GM21529 (cell line): ENCODE measurements at regions not wholly inside any gene's neighbourhood (a gene's known extent, or its start where the extent isn't known, plus 50 kb on each side); places are given as distances from the start of the nearest gene placed in this dataset.
A peak's percentile ranks its signal among the peaks of the same experiment; 100 is the strongest.

ENCODE experiments used
- ATAC-seq: cut with Tn5 transposase; IDR thresholded peaks from one replicate; pipeline ENCODE4 v1.9.1; 2021; ENCODE audit not compliant: unreplicated experiment

- ATAC-seq, result no peak
Measured at GRCh38 chr5:56330167-56330566, 97.0 kb upstream of the ANKRD55 start.

DNA sequence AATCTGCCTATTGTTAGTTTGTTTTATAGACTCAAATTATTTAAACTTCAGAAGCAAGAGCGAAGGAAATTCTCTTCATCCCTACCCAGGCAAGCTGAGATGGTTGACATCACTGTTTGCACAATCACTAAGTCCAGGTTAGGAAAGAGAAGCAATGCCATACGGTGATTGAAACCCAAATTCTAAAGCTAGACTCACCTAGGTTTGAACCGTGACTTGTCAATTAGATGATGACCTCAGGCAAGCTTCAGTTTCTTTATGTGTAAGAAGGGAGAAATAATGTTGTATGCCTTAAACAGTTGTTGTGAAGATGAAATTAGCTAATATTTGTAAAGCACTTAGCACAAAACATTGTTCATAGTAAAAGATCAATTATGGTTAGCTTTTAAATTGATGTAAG is 96.5 kb upstream of the ANKRD55 start:
- peak; percentile 82 for ATAC-seq

- peak; percentile 50 for ATAC-seq
Measured at GRCh38 chr5:56328753-56329560, 95.8 kb upstream of the ANKRD55 start.

DNA sequence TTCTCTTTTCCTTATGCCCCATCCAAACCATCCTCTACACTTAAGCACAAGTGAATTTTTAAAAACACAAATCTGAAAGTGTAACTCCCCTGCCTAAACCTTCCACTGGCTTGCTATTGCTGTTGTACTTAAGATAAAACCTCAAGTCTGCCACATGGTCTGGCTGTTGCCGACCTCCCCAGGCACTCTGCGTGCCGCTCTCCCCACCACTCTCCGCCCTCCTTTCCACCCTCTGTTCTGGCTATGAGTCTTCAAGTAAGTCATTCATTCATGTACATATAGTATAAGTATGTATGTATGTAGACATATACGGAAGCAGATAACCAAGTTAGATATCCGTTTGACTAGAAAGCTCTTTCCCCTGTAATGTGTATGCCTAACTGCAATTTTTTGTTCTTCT is 94.7 kb upstream of the ANKRD55 start:
- ATAC-seq, result peak; percentile 41

DNA sequence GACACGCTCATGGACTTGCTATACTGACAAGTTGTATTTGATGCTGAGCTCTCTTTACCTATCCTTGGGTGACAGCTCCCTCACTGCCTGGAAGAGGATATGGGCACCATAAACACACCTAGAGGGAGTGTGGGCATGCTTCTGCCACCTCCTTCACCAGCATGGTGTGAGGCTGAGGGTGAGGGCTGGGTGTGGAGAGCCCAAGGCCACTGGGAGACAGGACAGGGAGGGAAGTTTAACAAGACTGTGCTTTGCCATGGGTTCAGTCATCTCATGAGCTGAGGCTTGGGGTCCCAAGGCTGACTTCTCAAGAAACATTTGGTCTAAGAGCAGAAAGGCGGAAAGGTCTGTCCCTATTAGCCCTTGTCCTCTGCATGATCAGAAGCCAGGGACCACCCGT is 93.6 kb upstream of the ANKRD55 start:
- no peak for ATAC-seq

DNA sequence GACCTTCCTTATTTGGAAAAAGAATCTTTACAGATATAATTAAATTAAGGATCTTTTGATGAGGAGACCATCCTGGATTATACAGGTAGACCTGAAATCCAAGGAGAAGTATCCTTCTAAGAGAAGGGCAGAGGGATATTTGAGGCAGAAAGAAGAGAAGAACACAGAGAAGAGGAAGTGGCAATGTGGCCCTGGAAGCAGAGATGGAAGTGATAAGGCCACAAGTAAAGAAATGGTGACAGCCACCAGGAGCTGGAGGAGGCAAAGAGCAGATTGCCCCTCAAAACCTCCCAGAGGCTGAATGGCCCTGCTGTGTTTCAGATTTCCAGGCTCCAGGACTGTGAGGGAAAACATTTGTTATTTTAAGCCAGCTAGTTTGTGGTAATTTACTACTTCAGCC is 93.0 kb upstream of the ANKRD55 start:
- ATAC-seq, result no peak

- ATAC-seq, result no peak
Measured at GRCh38 chr5:56325039-56325438, 91.9 kb upstream of the ANKRD55 start.

DNA sequence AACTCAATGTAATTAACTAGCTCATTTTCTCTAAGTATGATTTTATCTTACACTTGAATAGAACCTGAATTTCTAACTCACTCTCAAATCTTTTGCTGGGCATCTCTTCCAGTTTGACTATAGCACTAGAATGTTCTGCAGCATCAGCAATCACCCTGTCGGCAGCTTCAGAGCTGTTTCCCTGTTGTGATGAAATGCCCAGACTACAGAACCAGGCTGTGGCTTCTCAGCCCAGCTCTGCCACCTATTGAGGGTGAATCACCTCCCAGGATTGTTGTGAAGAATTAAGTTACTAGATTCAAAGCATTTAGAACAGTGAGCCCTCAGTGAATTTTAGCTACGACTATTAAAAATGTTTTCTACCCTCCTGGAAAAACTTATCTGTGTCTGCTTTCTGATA is 90.4 kb upstream of the ANKRD55 start:
- ATAC-seq, result no peak

DNA sequence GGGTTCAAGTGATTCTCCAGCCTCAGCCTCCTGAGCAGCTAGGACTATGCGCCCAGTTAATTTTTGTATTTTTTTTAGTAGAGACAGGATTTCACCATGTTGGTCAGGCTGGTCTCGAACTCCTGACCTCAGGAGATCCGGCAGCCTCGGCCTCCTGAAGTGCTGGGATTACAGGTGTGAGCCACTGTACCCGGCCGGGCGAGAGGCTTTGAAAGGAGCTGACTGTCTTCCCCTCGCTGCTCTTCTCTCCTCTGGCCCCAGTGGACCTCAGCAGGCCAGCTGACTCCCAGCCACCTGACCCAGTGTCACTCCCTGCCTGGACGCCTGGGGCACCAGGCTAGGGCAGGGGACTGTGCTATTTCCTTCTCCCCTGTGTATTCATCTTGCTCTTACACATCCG is 89.5 kb upstream of the ANKRD55 start:
- ATAC-seq, result no peak

DNA sequence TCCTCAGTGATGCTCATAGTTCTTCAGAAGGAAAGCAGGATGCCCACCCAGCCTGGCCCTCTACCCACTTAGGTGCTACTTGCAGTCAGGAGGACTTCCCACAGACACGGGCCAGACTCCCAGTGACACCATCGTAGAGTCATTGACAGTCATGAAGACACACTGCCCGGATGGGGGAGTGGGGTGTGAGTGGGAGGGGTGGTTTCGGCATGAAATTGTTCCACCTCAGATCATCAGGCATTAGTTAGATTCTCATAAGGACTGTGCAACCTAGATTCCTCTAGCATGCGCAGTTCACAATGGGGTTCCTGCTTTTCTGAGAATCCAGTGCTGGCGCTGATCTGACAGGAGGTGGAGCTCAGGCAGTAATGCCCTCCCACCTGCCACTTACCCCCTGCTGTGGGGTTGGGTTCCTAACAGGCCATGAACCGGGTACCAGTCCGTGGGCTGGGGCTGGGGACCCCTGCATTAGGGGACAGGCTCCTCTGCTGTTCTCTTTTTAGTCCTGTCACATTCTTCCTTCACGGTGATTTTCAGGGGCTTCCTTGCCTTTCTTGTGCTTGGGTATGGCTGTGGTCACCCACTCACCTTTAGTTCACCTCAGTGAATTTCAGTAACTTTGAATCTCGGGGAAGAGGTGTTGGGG is 88.2 kb upstream of the ANKRD55 start:
- no peak for ATAC-seq

GRCh38 chr5:56320686-56321085 is 87.6 kb upstream of the ANKRD55 start:
- ATAC-seq, result no peak

DNA sequence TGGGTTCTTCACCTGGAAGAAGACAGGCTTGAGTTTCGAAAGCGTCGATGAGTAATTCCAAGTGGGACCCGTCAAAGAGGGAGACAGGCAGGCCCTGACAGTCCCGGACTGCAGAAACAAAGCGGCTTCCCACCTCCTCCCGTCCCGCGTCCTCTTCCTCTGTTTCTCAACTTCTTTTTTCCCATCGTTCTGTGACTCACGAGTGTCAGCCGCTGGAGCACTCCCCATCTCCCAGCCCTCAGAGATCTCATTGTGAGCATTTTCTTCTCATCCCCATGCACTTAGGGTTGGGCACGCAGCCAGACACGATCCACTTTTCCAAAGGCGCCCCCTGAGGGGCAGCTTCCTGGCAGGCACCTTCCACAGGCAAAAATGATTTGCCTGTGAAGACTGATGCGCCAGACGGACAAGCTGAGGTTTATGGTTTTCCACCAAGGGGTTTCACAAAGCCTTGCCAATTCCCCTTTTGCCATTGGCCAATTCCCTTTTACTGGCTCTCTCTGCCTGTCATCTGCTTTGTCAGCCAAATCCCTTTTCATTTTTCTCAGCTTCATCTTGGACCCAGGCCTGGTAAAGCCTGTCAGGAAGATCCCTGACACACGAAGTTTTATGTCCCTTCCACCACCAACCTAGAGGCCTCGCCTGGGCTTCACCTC is 86.5 kb upstream of the ANKRD55 start:
- no peak for ATAC-seq

GRCh38 chr5:56317923-56318561 is 84.9 kb upstream of the ANKRD55 start:
- peak; percentile 71 for ATAC-seq

GRCh38 chr5:56316299-56316994 is 83.3 kb upstream of the ANKRD55 start:
- no peak for ATAC-seq

GRCh38 chr5:56314529-56314928 is 81.4 kb upstream of the ANKRD55 start:
- no peak for ATAC-seq

- no peak for ATAC-seq
Measured at GRCh38 chr5:56313596-56313995, 80.5 kb upstream of the ANKRD55 start.

GRCh38 chr5:56313004-56313531 is 79.9 kb upstream of the ANKRD55 start:
- no peak for ATAC-seq

GRCh38 chr5:56311306-56311905 is 78.3 kb upstream of the ANKRD55 start:
- no peak for ATAC-seq

- no peak for ATAC-seq
Measured at GRCh38 chr5:56310711-56311204, 77.6 kb upstream of the ANKRD55 start.

DNA sequence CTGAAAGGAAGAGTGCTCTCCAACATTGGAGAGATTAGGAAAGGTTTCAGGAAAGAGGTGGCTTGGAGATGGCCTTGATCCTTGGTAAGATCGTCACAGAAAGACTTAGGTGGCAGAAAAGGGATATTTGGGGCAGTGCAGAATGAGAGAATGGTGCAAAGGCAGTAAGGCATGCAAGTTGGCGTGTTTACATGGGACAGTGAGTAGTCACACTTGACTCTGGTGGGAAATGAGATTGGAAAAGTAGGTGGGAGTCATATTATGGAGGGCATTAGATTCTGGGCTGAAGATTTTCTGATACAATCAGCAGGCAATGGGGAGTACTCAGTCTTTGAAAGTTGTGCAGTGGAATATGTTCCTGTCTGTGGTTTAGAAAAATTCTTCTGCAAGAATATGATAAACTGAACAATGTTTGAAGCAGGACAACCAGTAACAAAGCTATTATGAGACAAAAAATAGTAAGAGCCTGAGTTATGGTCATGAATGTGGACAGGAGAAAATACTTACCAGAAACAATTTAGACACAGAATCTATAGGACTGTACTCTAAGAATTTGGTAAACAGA is 76.2 kb upstream of the ANKRD55 start:
- no peak for ATAC-seq
